Stomach smooth muscle (tissue), 2 donors: ENCODE measurements at regions not wholly inside any gene's neighbourhood (a gene's known extent, or its start where the extent isn't known, plus 50 kb on each side); places are given as distances from the start of the nearest gene placed in this dataset.

Source experiments
- H3K27ac ChIP-seq: one replicate; pipeline ENCODE4 v1.7.0; 2013; ENCODE audit warnings: mild to moderate bottlenecking, low read length, inconsistent platforms
- H3K27me3 ChIP-seq, 2 donors: one replicate each; pipeline ENCODE4 v1.7.0; 2013; ENCODE audit warnings: low read length in 2 of 2; ENCODE audit not compliant: insufficient read depth in 2 of 2, control insufficient read depth in 1 of 2
- H3K36me3 ChIP-seq, 2 donors: one replicate each; pipeline ENCODE4 v1.7.0; 2013; ENCODE audit warnings: low read length in 2 of 2; ENCODE audit not compliant: control insufficient read depth in 2 of 2, insufficient read depth in 2 of 2
- H3K4me1 ChIP-seq: one replicate; pipeline ENCODE4 v1.7.0; 2013; ENCODE audit warnings: low read length; ENCODE audit not compliant: control insufficient read depth, insufficient read depth
- H3K4me3 ChIP-seq, 2 donors: one replicate each; pipeline ENCODE4 v1.7.0; 2013; ENCODE audit warnings: low read length in 2 of 2
- H3K9ac ChIP-seq, 2 donors: one replicate each; pipeline ENCODE4 v1.7.0; 2013; ENCODE audit warnings: low read length in 2 of 2, mild to moderate bottlenecking in 1 of 2
- H3K9me3 ChIP-seq, 2 donors: one replicate each; pipeline ENCODE4 v1.7.0; 2013; ENCODE audit warnings: low read length in 2 of 2; ENCODE audit not compliant: control insufficient read depth in 2 of 2
- donor health status: healthy.
- donor health status: Pancreatic carcinoma.

DNA sequence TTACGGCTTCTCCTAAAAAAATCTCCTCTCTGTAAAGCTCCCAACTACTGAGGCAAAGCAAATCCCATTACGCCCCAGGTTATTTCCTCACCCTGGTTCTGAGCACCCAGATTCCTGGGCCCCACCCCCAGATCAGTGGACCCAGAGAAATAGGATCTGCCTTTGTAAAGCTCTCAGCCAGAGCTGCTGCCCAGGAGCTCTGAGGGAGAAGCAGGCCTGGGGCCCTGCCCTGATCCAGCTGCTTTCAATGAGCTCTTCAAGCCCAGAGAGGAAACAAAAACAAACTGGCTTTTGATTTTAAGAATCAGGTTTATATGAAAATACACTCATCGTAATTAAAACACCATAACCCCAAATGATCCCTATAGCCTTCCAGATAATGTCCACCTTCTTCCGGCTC lies 124.5 kb downstream of the C5orf15 start:
- Histone ChIP-seq H3K9ac (no peak overlapping the region), H3K27me3 (peaks cover 0 to 5% of the 10 kb centered on the region in 2 donors), H3K27ac (no peak overlapping the region), H3K9me3 (no peaks in the 10 kb centered on the region), H3K36me3 (no peaks in the 10 kb centered on the region), H3K4me3 (no peak overlapping the region), H3K4me1 (no peaks in the 10 kb centered on the region)

DNA sequence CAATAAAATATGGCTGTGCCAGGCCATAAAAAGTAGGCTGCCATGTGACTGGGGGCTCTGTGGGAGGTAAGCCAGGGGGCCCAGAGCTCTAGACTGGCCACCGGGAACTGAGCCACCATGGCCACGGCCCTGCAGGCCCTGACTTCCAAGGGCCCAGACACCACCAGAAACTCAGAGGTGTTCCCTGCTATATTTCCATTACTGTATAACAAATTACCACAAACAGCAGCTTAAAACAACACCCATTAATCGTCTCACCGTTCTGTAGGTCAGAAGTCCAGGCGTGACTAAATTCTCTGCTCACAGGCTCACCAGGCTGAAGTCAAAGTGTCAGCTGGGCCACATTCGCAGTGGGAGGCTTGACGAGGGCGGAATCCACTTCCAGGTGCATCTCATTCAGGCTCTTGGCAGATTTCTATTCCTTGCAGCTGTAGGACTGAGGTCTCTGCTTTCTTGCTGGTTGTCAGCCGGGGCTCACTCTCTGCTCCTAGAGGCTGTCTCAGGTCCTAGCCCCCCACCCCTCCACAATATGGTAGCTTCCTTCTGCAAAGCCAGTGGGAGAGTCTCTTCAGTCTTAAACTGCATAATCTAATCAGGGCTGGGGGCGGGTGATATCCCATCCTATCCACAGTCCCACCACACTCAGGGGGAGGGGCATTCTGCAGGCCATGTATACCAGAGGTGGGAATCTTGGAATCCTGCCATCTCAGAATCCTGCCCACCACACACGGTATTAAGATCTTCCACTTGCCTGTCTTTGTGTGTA lies 125.4 kb downstream of the C5orf15 start:
- no peaks in the 10 kb centered on the region for H3K9me3 ChIP-seq
- H3K4me3 ChIP-seq: no peak overlapping the region
- H3K27me3 ChIP-seq: peaks cover 0 to 7% of the 10 kb centered on the region in 2 donors
- no peaks in the 10 kb centered on the region for H3K4me1 ChIP-seq
- H3K27ac ChIP-seq: no peak overlapping the region
- H3K36me3 ChIP-seq: no peaks in the 10 kb centered on the region
- no peak overlapping the region for H3K9ac ChIP-seq

DNA sequence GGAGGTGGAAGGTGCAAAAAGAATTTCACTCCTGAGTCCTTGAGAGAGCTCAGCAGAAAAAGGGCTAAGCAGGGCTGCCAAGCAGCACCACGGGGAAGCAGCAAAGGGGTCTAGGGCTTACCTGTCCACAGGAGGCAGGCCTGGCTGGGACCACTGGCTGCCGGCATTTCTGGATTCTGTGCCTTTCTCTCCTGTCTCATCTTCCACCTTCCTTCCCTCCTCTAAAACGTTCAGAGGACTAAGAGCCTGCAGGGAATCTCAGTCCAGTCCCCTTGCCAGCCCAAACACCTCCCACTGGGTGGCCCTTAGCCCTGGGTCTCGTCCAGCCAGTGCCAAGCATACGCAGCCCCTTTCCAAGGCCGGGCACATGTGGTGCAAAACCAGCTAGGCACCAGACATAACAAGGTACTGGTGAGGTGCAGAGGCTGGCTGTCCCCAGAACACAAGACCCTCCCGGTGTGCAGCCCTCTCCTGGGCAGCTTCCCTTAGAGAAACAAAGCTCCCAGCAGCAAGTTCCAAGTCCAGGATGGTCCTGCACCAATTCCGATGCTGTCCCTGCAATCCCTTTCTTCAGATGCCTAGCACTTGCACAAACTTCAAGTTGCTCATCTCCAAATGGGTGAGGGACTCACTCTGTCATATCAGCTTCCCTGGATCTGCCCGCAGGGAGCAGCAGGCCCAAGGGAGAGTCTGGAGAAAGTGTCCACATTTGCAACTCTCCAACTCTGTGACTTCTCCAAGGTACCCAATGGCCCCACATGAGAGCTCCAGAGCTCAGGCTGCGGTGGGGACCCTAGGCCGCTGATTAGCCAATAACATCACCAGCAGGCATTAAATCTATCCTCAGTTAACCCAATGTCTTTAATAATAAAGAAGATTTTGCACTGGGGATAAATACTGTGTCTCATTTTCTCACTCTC lies 126.3 kb downstream of the C5orf15 start:
- H3K9me3 ChIP-seq: no peaks in the 10 kb centered on the region
- H3K9ac ChIP-seq: no peak overlapping the region
- no peaks in the 10 kb centered on the region for H3K36me3 ChIP-seq
- H3K4me1 ChIP-seq: no peaks in the 10 kb centered on the region
- no peak overlapping the region for H3K27ac ChIP-seq
- H3K4me3 ChIP-seq: no peak overlapping the region
- H3K27me3 ChIP-seq: peaks cover 0 to 6% of the 10 kb centered on the region in 2 donors

GRCh38 chr5:133840168-133840567 lies 128.3 kb downstream of the C5orf15 start:
- H3K27me3 ChIP-seq: peaks cover 0 to 3% of the 10 kb centered on the region in 2 donors
- no peak overlapping the region for H3K4me3 ChIP-seq
- H3K4me1 ChIP-seq: no peaks in the 10 kb centered on the region
- no peak overlapping the region for H3K27ac ChIP-seq
- no peaks in the 10 kb centered on the region for H3K36me3 ChIP-seq
- no peak overlapping the region for H3K9ac ChIP-seq
- peaks cover 0 to under 1% of the 10 kb centered on the region in 2 donors for H3K9me3 ChIP-seq

DNA sequence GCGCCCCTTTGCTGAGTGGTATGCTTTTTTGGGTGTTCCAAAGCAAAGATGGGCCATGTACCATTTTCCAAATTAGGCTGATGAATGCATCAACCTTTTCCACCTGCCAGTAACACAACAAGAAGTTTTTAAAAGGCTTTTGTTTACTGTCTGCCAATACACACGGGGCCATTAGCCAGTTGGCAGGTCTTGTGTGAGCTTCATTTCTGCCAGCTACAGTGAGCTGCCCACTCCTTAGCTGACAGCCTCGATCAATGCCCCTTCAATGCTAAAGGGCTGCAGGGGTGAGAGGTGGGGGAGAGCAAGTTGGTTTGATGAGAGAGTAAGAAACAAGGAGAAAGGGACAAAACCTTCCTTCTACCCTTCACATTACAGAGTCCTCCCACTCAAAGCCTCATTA lies 128.7 kb downstream of the C5orf15 start:
- H3K36me3 ChIP-seq: no peaks in the 10 kb centered on the region
- no peak overlapping the region for H3K4me3 ChIP-seq
- H3K9ac ChIP-seq: no peak overlapping the region
- H3K27ac ChIP-seq: no peak overlapping the region
- peaks cover 0 to 3% of the 10 kb centered on the region in 2 donors for H3K27me3 ChIP-seq
- H3K9me3 ChIP-seq: peaks cover 0 to 2% of the 10 kb centered on the region in 2 donors
- H3K4me1 ChIP-seq: no peaks in the 10 kb centered on the region

DNA sequence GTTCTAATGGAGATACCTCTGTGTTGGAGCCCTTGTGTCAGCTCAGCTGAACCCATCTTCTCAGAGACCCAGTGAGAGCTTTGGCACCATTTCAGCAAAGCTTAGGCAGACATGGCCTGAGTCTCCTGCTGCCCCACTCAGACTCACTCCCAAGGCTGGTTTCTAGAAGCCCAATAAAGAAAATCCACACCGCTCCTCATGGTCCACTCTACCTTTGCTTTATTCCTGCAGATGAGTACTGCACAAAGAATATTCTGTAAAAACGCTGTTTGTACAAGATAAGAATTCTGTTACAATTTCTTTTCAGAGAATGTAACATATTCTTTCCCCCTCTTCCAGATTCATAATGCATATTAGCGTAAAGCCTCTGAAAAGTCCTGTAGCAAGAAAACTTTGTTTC lies 129.3 kb downstream of the C5orf15 start:
- H3K36me3 ChIP-seq: no peaks in the 10 kb centered on the region
- peaks cover 0 to 3% of the 10 kb centered on the region in 2 donors for H3K27me3 ChIP-seq
- H3K4me1 ChIP-seq: no peaks in the 10 kb centered on the region
- H3K9ac ChIP-seq: no peak overlapping the region
- H3K9me3 ChIP-seq: peaks cover 0 to 2% of the 10 kb centered on the region in 2 donors
- no peak overlapping the region for H3K4me3 ChIP-seq
- H3K27ac ChIP-seq: no peak overlapping the region

GRCh38 chr5:133838286-133838685 lies 130.1 kb downstream of the C5orf15 start:
- H3K36me3 ChIP-seq: no peaks in the 10 kb centered on the region
- H3K4me3 ChIP-seq: no peak overlapping the region
- no peaks in the 10 kb centered on the region for H3K4me1 ChIP-seq
- H3K9ac ChIP-seq: no peak overlapping the region
- peaks cover 0 to 3% of the 10 kb centered on the region in 2 donors for H3K27me3 ChIP-seq
- H3K9me3 ChIP-seq: peaks cover 0 to 2% of the 10 kb centered on the region in 2 donors
- no peak overlapping the region for H3K27ac ChIP-seq

GRCh38 chr5:133831491-133832224 lies 136.8 kb downstream of the C5orf15 start:
- Histone ChIP-seq H3K9me3 (peaks cover 0 to 2% of the 10 kb centered on the region in 2 donors), H3K36me3 (no peaks in the 10 kb centered on the region), H3K9ac (no peak overlapping the region), H3K4me1 (no peaks in the 10 kb centered on the region), H3K4me3 (no peak overlapping the region), H3K27ac (no peak overlapping the region), H3K27me3 (peaks cover 0 to 2% of the 10 kb centered on the region in 2 donors)

GRCh38 chr5:133830911-133831310 lies 137.5 kb downstream of the C5orf15 start:
- H3K4me1 ChIP-seq: no peaks in the 10 kb centered on the region
- peaks cover 0 to 2% of the 10 kb centered on the region in 2 donors for H3K27me3 ChIP-seq
- no peaks in the 10 kb centered on the region for H3K36me3 ChIP-seq
- H3K27ac ChIP-seq: no peak overlapping the region
- H3K9ac ChIP-seq: no peak overlapping the region
- H3K4me3 ChIP-seq: no peak overlapping the region
- peaks cover 0 to 6% of the 10 kb centered on the region in 2 donors for H3K9me3 ChIP-seq

DNA sequence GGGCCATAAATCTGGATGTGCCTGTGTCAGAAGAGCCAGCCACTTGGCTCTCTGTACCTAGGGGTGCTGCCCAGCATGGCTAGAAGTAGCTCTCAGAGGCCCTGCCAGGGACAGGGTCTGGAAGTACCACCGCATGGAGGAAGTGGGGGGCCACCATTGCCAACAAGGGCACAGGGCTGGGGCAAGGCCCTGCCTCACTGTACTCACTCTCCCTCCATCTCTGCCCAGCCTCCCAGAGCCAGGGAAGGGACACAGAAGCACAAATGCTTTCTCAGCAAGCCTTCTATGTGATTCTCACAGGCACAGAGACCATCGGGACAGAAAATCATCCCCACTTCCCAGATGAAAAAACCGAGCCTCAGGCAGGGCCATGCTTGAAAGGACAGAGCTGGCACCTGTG lies 138.1 kb downstream of the C5orf15 start:
- no peaks in the 10 kb centered on the region for H3K36me3 ChIP-seq
- H3K9ac ChIP-seq: no peak overlapping the region
- H3K4me3 ChIP-seq: no peak overlapping the region
- H3K27ac ChIP-seq: no peak overlapping the region
- H3K9me3 ChIP-seq: peaks cover 0 to 6% of the 10 kb centered on the region in 2 donors
- H3K4me1 ChIP-seq: no peaks in the 10 kb centered on the region
- peaks cover 0 to 2% of the 10 kb centered on the region in 2 donors for H3K27me3 ChIP-seq
